Inferior parietal cortex (tissue), 1 donor: ENCODE measurements at regions not wholly inside any gene's neighbourhood (a gene's known extent, or its start where the extent isn't known, plus 50 kb on each side); places are given as distances from the start of the nearest gene placed in this dataset.

Experiments used
- DNase-seq: peaks from one replicate; pipeline ENCODE4 v3.0.0-alpha.2; 2016; ENCODE audit errors: extremely low spot score

GRCh38 chr3:176932433-176932832, 264.8 kb downstream of the TBL1XR1 start:
- no peak for DNase-seq

GRCh38 chr3:176931991-176932390, 265.3 kb downstream of the TBL1XR1 start:
- DNase-seq: no peak

- no peak for DNase-seq
These were observed 266.3 kb downstream of the TBL1XR1 start for GRCh38 chr3:176930942-176931341.

GRCh38 chr3:176928582-176928931, 268.7 kb downstream of the TBL1XR1 start:
- DNase-seq: no peak

- no peak for DNase-seq
These were observed 269.3 kb downstream of the TBL1XR1 start for GRCh38 chr3:176927706-176928581.

GRCh38 chr3:176927280-176927679, 270.0 kb downstream of the TBL1XR1 start:
- DNase-seq: no peak

- DNase-seq: no peak
These were observed 270.6 kb downstream of the TBL1XR1 start for GRCh38 chr3:176926688-176927087.

- no peak for DNase-seq
These were observed 271.2 kb downstream of the TBL1XR1 start for GRCh38 chr3:176926034-176926433.

GRCh38 chr3:176920766-176921160, 276.5 kb downstream of the TBL1XR1 start:
- no peak for DNase-seq

GRCh38 chr3:176919836-176920765, 277.2 kb downstream of the TBL1XR1 start:
- no peak for DNase-seq

GRCh38 chr3:176916777-176917176, 280.5 kb downstream of the TBL1XR1 start:
- DNase-seq: no peak

GRCh38 chr3:176914764-176915163, 282.5 kb downstream of the TBL1XR1 start:
- DNase-seq: no peak

- no peak for DNase-seq
These were observed 285.7 kb downstream of the TBL1XR1 start for GRCh38 chr3:176911579-176911978.

GRCh38 chr3:176909044-176909443, 288.2 kb downstream of the TBL1XR1 start:
- DNase-seq: no peak

GRCh38 chr3:176906046-176906905, 291.0 kb downstream of the TBL1XR1 start:
- DNase-seq: no peak

GRCh38 chr3:176905331-176905730, 292.0 kb downstream of the TBL1XR1 start:
- DNase-seq: no peak

- no peak for DNase-seq
These were observed 292.8 kb downstream of the TBL1XR1 start for GRCh38 chr3:176904506-176904905.

- no peak for DNase-seq
These were observed 300.6 kb downstream of the TBL1XR1 start for GRCh38 chr3:176896640-176897039.

- no peak for DNase-seq
These were observed 301.1 kb downstream of the TBL1XR1 start for GRCh38 chr3:176896165-176896564.

- DNase-seq: no peak
These were observed 317.6 kb downstream of the TBL1XR1 start for GRCh38 chr3:176879710-176880109.

GRCh38 chr3:176873261-176873660, 324.0 kb downstream of the TBL1XR1 start:
- DNase-seq: no peak

- DNase-seq: peak; percentile 30
These were observed 324.5 kb downstream of the TBL1XR1 start for GRCh38 chr3:176872771-176873209.
